ENCODE measurements at regions not wholly inside any gene's neighbourhood (a gene's known extent, or its start where the extent isn't known, plus 50 kb on each side); places are given as distances from the start of the nearest gene placed in this dataset.

GRCh38 chr1:57897581-57897980 lies 473.7 kb upstream of the DAB1 start:
- TF ChIP-seq EP300 (IDR thresholded peaks at IDR 0.05; ENCODE audit: borderline replicate concordance), result no peak
- TF ChIP-seq EGR1 (IDR thresholded peaks at IDR 0.05), result no peak
- TF ChIP-seq MAX (IDR thresholded peaks at IDR 0.05), result no peak
- no peak for TF ChIP-seq TEAD4 (IDR thresholded peaks at IDR 0.05)
- TF ChIP-seq CEBPB (IDR thresholded peaks at IDR 0.05), result no peak
- TF ChIP-seq RAD21 (IDR thresholded peaks at IDR 0.05; ENCODE audit: low read depth), result no peak
- TF ChIP-seq TAF1 (IDR thresholded peaks at IDR 0.05; ENCODE audit: low read depth), result no peak
- no peak for TF ChIP-seq CREB1 (IDR thresholded peaks at IDR 0.05; ENCODE audit: low read depth)
- no peak for TF ChIP-seq YY1 (IDR thresholded peaks at IDR 0.05; ENCODE audit: low read depth)
- no peak for TF ChIP-seq REST (IDR thresholded peaks at IDR 0.05; ENCODE audit: low read depth)

Data from Ishikawa (cell line).